ENCODE measurements at regions not wholly inside any gene's neighbourhood (a gene's known extent, or its start where the extent isn't known, plus 50 kb on each side); places are given as distances from the start of the nearest gene placed in this dataset.
A peak's percentile ranks its signal among the peaks of the same experiment; 100 is the strongest.

GRCh38 chr11:8831861-8832260 is 79.1 kb upstream of the AKIP1 start:
- no peak for TF ChIP-seq CTCF (IDR thresholded peaks at IDR 0.05; ENCODE audit: extremely low read depth, missing control alignments)
- DNase-seq (ENCODE audit: low spot score), result no peak

GRCh38 chr11:8832571-8833260 is 78.3 kb upstream of the AKIP1 start:
- TF ChIP-seq CTCF (IDR thresholded peaks at IDR 0.05; ENCODE audit: extremely low read depth, missing control alignments), result no peak
- peak; percentile 70 for DNase-seq (ENCODE audit: low spot score)

GRCh38 chr11:8833568-8834315 is 77.2 kb upstream of the AKIP1 start:
- no peak for DNase-seq (ENCODE audit: low spot score)
- no peak for TF ChIP-seq CTCF (IDR thresholded peaks at IDR 0.05; ENCODE audit: extremely low read depth, missing control alignments)

GRCh38 chr11:8834379-8834778 is 76.6 kb upstream of the AKIP1 start:
- no peak for DNase-seq (ENCODE audit: low spot score)
- TF ChIP-seq CTCF (IDR thresholded peaks at IDR 0.05; ENCODE audit: extremely low read depth, missing control alignments), result no peak

- DNase-seq (ENCODE audit: low spot score), result no peak
Measured at GRCh38 chr11:8838248-8838647, 72.7 kb upstream of the AKIP1 start.

GRCh38 chr11:8839306-8839956 is 71.6 kb upstream of the AKIP1 start:
- DNase-seq (ENCODE audit: low spot score), result no peak
- no peak for TF ChIP-seq CTCF (IDR thresholded peaks at IDR 0.05; ENCODE audit: extremely low read depth, missing control alignments)

More at GRCh38 chr11:8838248-8838647, 72.7 kb upstream of the AKIP1 start:
- no peak for TF ChIP-seq CTCF (IDR thresholded peaks at IDR 0.05; ENCODE audit: extremely low read depth, missing control alignments)
